Omental fat pad (tissue), 3 donors: ENCODE measurements at regions not wholly inside any gene's neighbourhood (a gene's known extent, or its start where the extent isn't known, plus 50 kb on each side); places are given as distances from the start of the nearest gene placed in this dataset.

Experiments
- ATAC-seq: fragments of 150-250 bp; one replicate; pipeline ENCODE4 v1.9.1; 2016; ENCODE audit warnings: mild to moderate bottlenecking, moderate library complexity; ENCODE audit not compliant: low FRiP score
- DNase-seq: peaks from one replicate; pipeline ENCODE4 v3.0.0-alpha.2; 2019; ENCODE audit warnings: low spot score
- CTCF ChIP-seq, 3 donors: fragments of 450-650 bp; IDR thresholded peaks; one replicate each; pipeline ENCODE4 v1.5.1; 2016 to 2017; ENCODE audit warnings: antibody characterized with exemption in 3 of 3, mild to moderate bottlenecking in 3 of 3, moderate library complexity in 2 of 3

GRCh38 chr2:128497461-128497860 lies 178.8 kb upstream of the HS6ST1 start:
- no peak for ATAC-seq
- no peak for DNase-seq

GRCh38 chr2:128498086-128498485 lies 179.4 kb upstream of the HS6ST1 start:
- DNase-seq (no peak), ATAC-seq (no peak)
- TF ChIP-seq CTCF (IDR thresholded peaks at IDR 0.05) = no peak

More at GRCh38 chr2:128497461-128497860, 178.8 kb upstream of the HS6ST1 start:
- TF ChIP-seq CTCF (IDR thresholded peaks at IDR 0.05) = no peak

- no peak for ATAC-seq
- TF ChIP-seq CTCF (IDR thresholded peaks at IDR 0.05) = no peak
These were observed 179.9 kb upstream of the HS6ST1 start for GRCh38 chr2:128498589-128498988.

GRCh38 chr2:128499367-128500137 lies 180.9 kb upstream of the HS6ST1 start:
- DNase-seq (no peak), ATAC-seq (no peak)
- TF ChIP-seq CTCF (IDR thresholded peaks at IDR 0.05) = no peak

More at GRCh38 chr2:128498589-128498988, 179.9 kb upstream of the HS6ST1 start:
- no peak for DNase-seq

GRCh38 chr2:128500138-128500800 lies 181.6 kb upstream of the HS6ST1 start:
- ATAC-seq (no peak), DNase-seq (no peak)
- TF ChIP-seq CTCF (IDR thresholded peaks at IDR 0.05) = no peak

- ATAC-seq (no peak), DNase-seq (no peak)
- no peak for TF ChIP-seq CTCF (IDR thresholded peaks at IDR 0.05)
These were observed 182.5 kb upstream of the HS6ST1 start for GRCh38 chr2:128501006-128501690.
